Hypothalamus (tissue), 51 donors: ENCODE measurements at regions not wholly inside any gene's neighbourhood (a gene's known extent, or its start where the extent isn't known, plus 50 kb on each side); places are given as distances from the start of the nearest gene placed in this dataset.

ENCODE experiments used
- DNase-seq, 51 donors: peaks; one replicate each; lab custom pipeline; 2025; lab: John Stamatoyannopoulos, UW

- DNase-seq, result no peak
Observed at GRCh38 chr4:187451776-187452175, 543.8 kb upstream of the ZFP42 start.

GRCh38 chr4:187460016-187460415 is 535.6 kb upstream of the ZFP42 start:
- DNase-seq, result no peak

GRCh38 chr4:187464573-187464972 is 531.0 kb upstream of the ZFP42 start:
- peak in 1 of 51 donors; percentile 4 for DNase-seq

- no peak for DNase-seq
Observed at GRCh38 chr4:187467224-187467623, 528.3 kb upstream of the ZFP42 start.

- no peak for DNase-seq
Observed at GRCh38 chr4:187469627-187470026, 525.9 kb upstream of the ZFP42 start.

- no peak for DNase-seq
Observed at GRCh38 chr4:187470061-187470460, 525.5 kb upstream of the ZFP42 start.

- DNase-seq, result no peak
Observed at GRCh38 chr4:187474238-187474637, 521.3 kb upstream of the ZFP42 start.

- DNase-seq, result no peak
Observed at GRCh38 chr4:187475901-187476300, 519.7 kb upstream of the ZFP42 start.

- DNase-seq, result no peak
Observed at GRCh38 chr4:187477224-187477623, 518.3 kb upstream of the ZFP42 start.

GRCh38 chr4:187478292-187479140 is 517.1 kb upstream of the ZFP42 start:
- DNase-seq, result no peak

GRCh38 chr4:187479511-187479910 is 516.1 kb upstream of the ZFP42 start:
- no peak for DNase-seq

- no peak for DNase-seq
Observed at GRCh38 chr4:187480146-187481145, 515.1 kb upstream of the ZFP42 start.

- no peak for DNase-seq
Observed at GRCh38 chr4:187484186-187484585, 511.4 kb upstream of the ZFP42 start.

- no peak for DNase-seq
Observed at GRCh38 chr4:187485676-187486075, 509.9 kb upstream of the ZFP42 start.

GRCh38 chr4:187491286-187491685 is 504.3 kb upstream of the ZFP42 start:
- no peak for DNase-seq

- DNase-seq, result no peak
Observed at GRCh38 chr4:187491959-187492358, 503.6 kb upstream of the ZFP42 start.

- DNase-seq, result no peak
Observed at GRCh38 chr4:187493661-187494060, 501.9 kb upstream of the ZFP42 start.

GRCh38 chr4:187499956-187500355 is 495.6 kb upstream of the ZFP42 start:
- no peak for DNase-seq

GRCh38 chr4:187500796-187501195 is 494.8 kb upstream of the ZFP42 start:
- DNase-seq, result no peak

- no peak for DNase-seq
Observed at GRCh38 chr4:187501731-187502130, 493.8 kb upstream of the ZFP42 start.

- DNase-seq, result no peak
Observed at GRCh38 chr4:187504974-187505797, 490.4 kb upstream of the ZFP42 start.
